ENCODE measurements at regions not wholly inside any gene's neighbourhood (a gene's known extent, or its start where the extent isn't known, plus 50 kb on each side); places are given as distances from the start of the nearest gene placed in this dataset.

DNA sequence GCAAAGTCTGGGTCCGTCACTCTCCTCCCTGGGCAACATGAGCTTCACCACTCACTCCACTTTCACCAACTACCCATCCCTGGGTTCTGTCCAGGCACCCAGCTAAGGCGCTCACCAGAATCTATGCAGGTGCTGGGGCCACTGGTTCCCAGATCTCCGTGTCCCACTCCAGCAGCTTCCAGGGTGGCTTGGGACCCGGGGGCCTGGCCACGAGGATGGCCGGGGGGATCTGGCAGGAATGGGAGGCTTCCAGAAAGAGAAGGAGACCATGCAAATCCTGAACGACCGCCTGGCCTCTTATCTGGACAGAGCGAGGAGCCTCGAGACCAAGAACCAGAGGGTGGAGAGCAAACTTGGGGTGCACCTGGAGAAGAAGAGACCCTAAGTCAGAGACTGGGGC lies 1611.0 kb upstream of the ACO1 start:
- no peak overlapping the region for H2AFZ ChIP-seq (ENCODE audit: low read length)
- no peak overlapping the region for H4K8ac ChIP-seq (replicated peaks; ENCODE audit: insufficient read length, low read depth, low read length)
- Mint-ChIP-seq H3K27ac (no peak overlapping the region), H3K4me3 (no peak overlapping the region), H3K4me1 (no peaks in the 10 kb centered on the region), H3K9me3 (peaks cover 3 to 8% of the 10 kb centered on the region in 2 experiments; a peak in 4 of 5 replicates), H3K27me3 (ENCODE audit: low read depth) (no peaks in the 10 kb centered on the region), H3K36me3 (ENCODE audit: insufficient read depth in 1 of 3, low read depth in 3 of 3) (peaks cover 0 to 17% (median 8%) of the 10 kb centered on the region in 3 experiments; a peak in 4 of 7 replicates)
- no peak overlapping the region for H3K18ac ChIP-seq (ENCODE audit: insufficient read length, low read depth, low read length)
- no peak overlapping the region for H3T11ph ChIP-seq (ENCODE audit: low read length)
- H4K20me1 ChIP-seq (ENCODE audit: control insufficient read depth, insufficient read depth, insufficient read length): no peaks in the 10 kb centered on the region
- H4K5ac ChIP-seq (ENCODE audit: insufficient read length, low read depth, low read length): no peak overlapping the region
- no peaks in the 10 kb centered on the region for H3K4me1 ChIP-seq (ENCODE audit: insufficient read depth, low read length)
- H3K27me3 ChIP-seq (ENCODE audit: insufficient read depth, low read length): no peaks in the 10 kb centered on the region
- H3K23me2 ChIP-seq (ENCODE audit: insufficient read length, low read depth, low read length, poor library complexity, severe bottlenecking): no peaks in the 10 kb centered on the region
- H3K4me2 ChIP-seq (ENCODE audit: insufficient read depth, insufficient read length, low read length): no peak overlapping the region
- H2BK5ac ChIP-seq (ENCODE audit: insufficient read length, low read length): no peak overlapping the region
- no peaks in the 10 kb centered on the region for H3K79me1 ChIP-seq (ENCODE audit: insufficient read depth, low read depth, low read length, poor library complexity, severe bottlenecking)
- H3K4ac ChIP-seq (ENCODE audit: low read depth, low read length): no peak overlapping the region
- H3K23ac ChIP-seq (ENCODE audit: insufficient read length, low read depth, low read length): no peak overlapping the region
- DNase-seq: no peak
- H3K9ac ChIP-seq (ENCODE audit: extremely low read depth, insufficient read length, low read length): no peak overlapping the region
- H3K9me3 ChIP-seq (ENCODE audit: control insufficient read depth, low read depth, low read length): no peaks in the 10 kb centered on the region
- no peak overlapping the region for H2BK20ac ChIP-seq (ENCODE audit: low read depth, low read length, poor library complexity, severe bottlenecking)
- no peak overlapping the region for H3K27ac ChIP-seq (ENCODE audit: insufficient read length, low read depth, low read length)
- H2BK120ac ChIP-seq (ENCODE audit: low read depth, low read length, poor library complexity, severe bottlenecking): no peak overlapping the region
- WGBS (ENCODE audit: extremely low coverage, insufficient read length, low lambda C conversion rate): no CpG with 5 or more reads among the region's 10 CpGs
- TF ChIP-seq, protein P1, sequence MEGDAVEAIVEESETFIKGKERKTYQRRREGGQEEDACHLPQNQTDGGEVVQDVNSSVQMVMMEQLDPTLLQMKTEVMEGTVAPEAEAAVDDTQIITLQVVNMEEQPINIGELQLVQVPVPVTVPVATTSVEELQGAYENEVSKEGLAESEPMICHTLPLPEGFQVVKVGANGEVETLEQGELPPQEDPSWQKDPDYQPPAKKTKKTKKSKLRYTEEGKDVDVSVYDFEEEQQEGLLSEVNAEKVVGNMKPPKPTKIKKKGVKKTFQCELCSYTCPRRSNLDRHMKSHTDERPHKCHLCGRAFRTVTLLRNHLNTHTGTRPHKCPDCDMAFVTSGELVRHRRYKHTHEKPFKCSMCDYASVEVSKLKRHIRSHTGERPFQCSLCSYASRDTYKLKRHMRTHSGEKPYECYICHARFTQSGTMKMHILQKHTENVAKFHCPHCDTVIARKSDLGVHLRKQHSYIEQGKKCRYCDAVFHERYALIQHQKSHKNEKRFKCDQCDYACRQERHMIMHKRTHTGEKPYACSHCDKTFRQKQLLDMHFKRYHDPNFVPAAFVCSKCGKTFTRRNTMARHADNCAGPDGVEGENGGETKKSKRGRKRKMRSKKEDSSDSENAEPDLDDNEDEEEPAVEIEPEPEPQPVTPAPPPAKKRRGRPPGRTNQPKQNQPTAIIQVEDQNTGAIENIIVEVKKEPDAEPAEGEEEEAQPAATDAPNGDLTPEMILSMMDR (conservative IDR thresholded peaks at IDR 0.05): no peak
- no peak overlapping the region for H2BK15ac ChIP-seq (ENCODE audit: low read depth, low read length)
- no peak overlapping the region for H3K14ac ChIP-seq (ENCODE audit: insufficient read depth, low read length)
- no peaks in the 10 kb centered on the region for H3K79me2 ChIP-seq (ENCODE audit: insufficient read depth, low read length)
- no peak overlapping the region for H4K91ac ChIP-seq (ENCODE audit: insufficient read length, low read depth, low read length)
- no peak overlapping the region for H2AK5ac ChIP-seq (ENCODE audit: insufficient read length, low read length)
- H3K56ac ChIP-seq (ENCODE audit: insufficient read length, low read depth, low read length): no peak overlapping the region
- H2BK12ac ChIP-seq (ENCODE audit: insufficient read length, low read depth, low read length): no peak overlapping the region

Data from H9 (cell line).